ENCODE measurements at regions not wholly inside any gene's neighbourhood (a gene's known extent, or its start where the extent isn't known, plus 50 kb on each side); places are given as distances from the start of the nearest gene placed in this dataset.

- BruUV-seq (replicated peaks), result no TSS peak
- H3K36me3 ChIP-seq (ENCODE audit: control insufficient read depth in 2 of 2, extremely low read depth in 1 of 2, insufficient read depth in 2 of 2, low read length in 2 of 2), result no peaks in the 10 kb centered on the region
- TF ChIP-seq, protein P1, sequence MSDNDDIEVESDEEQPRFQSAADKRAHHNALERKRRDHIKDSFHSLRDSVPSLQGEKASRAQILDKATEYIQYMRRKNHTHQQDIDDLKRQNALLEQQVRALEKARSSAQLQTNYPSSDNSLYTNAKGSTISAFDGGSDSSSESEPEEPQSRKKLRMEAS (IDR thresholded peaks at IDR 0.05; ENCODE audit: insufficient read depth, insufficient read length), result no peak
- TF ChIP-seq JUN (IDR thresholded peaks at IDR 0.05; ENCODE audit: borderline replicate concordance, insufficient read depth, insufficient read length, low read depth), result no peak
- TF ChIP-seq CTCF (IDR thresholded peaks at IDR 0.05; ENCODE audit: extremely low read depth in 1 of 2, insufficient read depth in 1 of 2, low read depth in 1 of 2, low read length in 2 of 2), result no peak
- no peak for TF ChIP-seq POLR2A (IDR thresholded peaks at IDR 0.05; ENCODE audit: low read depth, low read length)
- no peak for TF ChIP-seq MYC (IDR thresholded peaks at IDR 0.05; ENCODE audit: low read depth, low read length)
- no peak for TF ChIP-seq EZH2 (IDR thresholded peaks at IDR 0.05; ENCODE audit: borderline replicate concordance, low read depth, low read length, severe bottlenecking)
- TF ChIP-seq FOS (IDR thresholded peaks at IDR 0.05; ENCODE audit: borderline replicate concordance, insufficient read depth, low read length), result no peak
- no peak for TF ChIP-seq GATA2 (IDR thresholded peaks at IDR 0.05; ENCODE audit: insufficient read depth, insufficient read length, low read depth, low read length)
- TF ChIP-seq POLR2AphosphoS5 (IDR thresholded peaks at IDR 0.05; ENCODE audit: insufficient read depth, low read depth, low read length), result no peak
- H3K27ac ChIP-seq (ENCODE audit: insufficient read depth, low read depth, low read length), result no peak overlapping the region
- ChIA-PET POLR2A (no interaction called here), CTCF (no interaction called here)
- no peak overlapping the region for H3K9ac ChIP-seq (replicated peaks; ENCODE audit: extremely low read depth, insufficient read depth, low read length)
- H3K4me2 ChIP-seq (ENCODE audit: insufficient read depth, low read length), result no peak overlapping the region
- no peaks in the 10 kb centered on the region for H3K79me2 ChIP-seq (ENCODE audit: control insufficient read depth, insufficient read depth, low read length)
- dilution Hi-C loops (cut with MboI; ENCODE audit: extremely low pct_ligation_motif_present, low sequenced_read_pairs) (no loop called here), intact Hi-C loops (cut with micrococcal nuclease) (no loop called here)
- no peak overlapping the region for H2AFZ ChIP-seq (ENCODE audit: low read depth, low read length)
- H3K9me3 ChIP-seq (replicated peaks; ENCODE audit: control insufficient read depth, insufficient read depth, low read length), result peaks cover 2% of the 10 kb centered on the region
- H3K4me1 ChIP-seq (ENCODE audit: control insufficient read depth, extremely low read depth, insufficient read depth, low read length), result no peaks in the 10 kb centered on the region
- DNase-seq (ENCODE audit: low read depth, low spot score) (peak; percentile 38), FAIRE-seq (no peak)
- H3K4me3 ChIP-seq (replicated peaks in 1 of 3; ENCODE audit: insufficient read depth in 1 of 3, low read depth in 1 of 3, low read length in 3 of 3), result no peak overlapping the region
- no peaks in the 10 kb centered on the region for H4K20me1 ChIP-seq (replicated peaks; ENCODE audit: control insufficient read depth, extremely low read depth, insufficient read depth, low read length)
- H3K9me1 ChIP-seq (replicated peaks; ENCODE audit: control insufficient read depth, extremely low read depth, insufficient read depth, low read length), result no peaks in the 10 kb centered on the region
- H3K27me3 ChIP-seq (ENCODE audit: control insufficient read depth in 2 of 2, insufficient read depth in 2 of 2, low read length in 2 of 2), result no peaks in the 10 kb centered on the region
These were observed 267.1 kb upstream of the ASIC2 start for GRCh38 chr17:33560165-33560564.

All from endothelial cell of umbilical vein (primary cell).